NCI-H446 (cell line): ENCODE measurements at regions not wholly inside any gene's neighbourhood (a gene's known extent, or its start where the extent isn't known, plus 50 kb on each side); places are given as distances from the start of the nearest gene placed in this dataset.
A peak's percentile ranks its signal among the peaks of the same experiment; 100 is the strongest.

Experiments used
- DNase-seq, 2 experiments: peaks; one replicate each; lab custom pipeline; 2025; lab: John Stamatoyannopoulos, UW

DNA sequence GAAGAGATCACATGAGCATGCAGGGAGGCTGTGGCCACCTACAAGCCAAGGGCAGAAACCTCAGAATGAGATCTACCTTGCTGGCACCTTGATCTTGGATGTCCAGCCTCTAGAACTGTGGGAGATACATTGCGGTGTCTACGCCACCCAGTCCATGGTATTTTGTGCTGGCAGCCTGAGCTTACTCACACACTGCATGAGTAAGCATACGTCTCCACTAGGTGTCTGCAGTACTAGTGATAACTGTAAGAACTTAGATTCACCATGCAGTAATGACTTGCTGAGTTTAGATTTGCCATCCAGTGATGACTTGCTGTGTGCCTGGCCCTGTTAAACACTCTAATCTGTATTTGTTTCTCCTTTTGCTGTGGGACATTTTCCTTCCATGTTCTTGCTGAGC, 417.7 kb downstream of the GADD45G start:
- no peak for DNase-seq

DNA sequence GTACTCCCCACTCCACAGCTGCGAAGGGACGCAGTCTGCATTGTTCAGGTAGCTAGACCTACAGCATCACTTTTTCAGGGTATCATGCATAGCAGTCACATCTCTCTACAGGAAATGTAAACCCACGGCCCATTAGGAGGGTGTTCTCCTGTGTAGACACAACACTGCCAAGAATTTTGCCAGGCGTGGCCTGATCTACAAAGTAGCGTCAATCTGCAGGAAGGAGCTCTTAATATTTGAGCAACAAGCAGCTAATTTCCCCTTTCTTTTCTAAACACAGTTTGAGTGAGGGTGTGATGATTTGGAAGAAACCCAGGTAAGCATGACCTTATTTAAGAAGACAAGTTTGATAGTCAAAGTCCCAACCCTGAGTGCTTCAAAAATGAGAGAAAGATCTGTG, 419.0 kb downstream of the GADD45G start:
- DNase-seq, result no peak

DNA sequence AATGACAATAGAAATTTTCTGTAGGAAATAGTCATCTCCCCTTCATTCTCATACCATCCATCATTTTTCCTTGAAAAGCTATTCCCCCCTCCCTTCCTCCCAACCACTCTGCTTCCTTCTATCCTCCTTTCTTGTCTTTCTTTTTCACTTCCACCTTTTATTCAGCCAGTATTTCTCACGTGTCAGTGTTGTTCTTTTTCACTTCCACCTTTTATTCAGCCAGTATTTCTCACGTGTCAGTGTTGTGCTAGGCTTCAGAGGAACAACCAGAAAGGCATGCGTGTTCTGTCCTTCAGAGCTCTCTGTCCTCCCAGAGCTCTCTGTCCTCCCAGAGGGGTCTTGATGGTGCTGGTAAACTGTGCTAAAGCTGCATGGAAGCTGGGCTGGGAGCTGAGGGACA, 419.6 kb downstream of the GADD45G start:
- no peak for DNase-seq

DNA sequence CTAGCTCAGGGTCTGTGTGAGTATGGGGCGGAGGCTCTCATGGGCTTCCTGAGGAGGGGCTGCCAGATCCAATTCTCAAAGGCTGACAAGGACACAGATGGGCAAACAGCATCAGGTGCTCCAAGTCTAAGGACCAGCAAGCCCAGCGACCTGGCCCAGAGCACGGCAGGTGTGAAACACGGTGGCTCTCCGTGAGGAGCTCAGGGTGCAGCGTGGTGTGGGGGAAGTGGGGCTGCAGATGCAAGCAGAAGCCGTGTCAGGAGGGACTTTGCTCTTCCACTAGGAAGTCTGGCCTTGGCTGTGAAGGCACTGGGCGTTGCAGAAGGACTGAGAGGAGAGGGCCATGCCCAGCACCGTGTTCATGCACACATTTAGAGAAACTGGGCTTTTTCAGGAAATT, 420.0 kb downstream of the GADD45G start:
- no peak for DNase-seq

DNA sequence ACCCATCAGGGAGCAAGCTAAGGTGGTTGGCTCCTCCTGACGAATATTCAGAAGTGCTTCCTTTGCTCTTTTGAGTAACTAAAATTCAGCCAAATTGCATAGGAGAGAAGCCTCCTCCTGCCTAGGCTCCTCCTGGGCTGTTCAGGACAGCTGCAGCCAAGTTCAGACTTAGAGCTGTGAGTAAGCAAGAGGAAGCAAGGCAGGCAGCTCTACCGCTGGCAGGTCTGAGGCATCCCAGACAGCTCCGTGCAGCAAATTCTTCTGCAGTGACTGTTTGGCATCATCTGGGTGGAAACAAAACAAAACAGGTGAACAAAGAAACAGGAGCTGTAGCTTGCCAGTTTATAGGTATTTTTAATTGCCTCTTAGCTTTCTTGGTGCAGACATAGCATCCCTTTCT, 421.0 kb downstream of the GADD45G start:
- DNase-seq, result no peak

DNA sequence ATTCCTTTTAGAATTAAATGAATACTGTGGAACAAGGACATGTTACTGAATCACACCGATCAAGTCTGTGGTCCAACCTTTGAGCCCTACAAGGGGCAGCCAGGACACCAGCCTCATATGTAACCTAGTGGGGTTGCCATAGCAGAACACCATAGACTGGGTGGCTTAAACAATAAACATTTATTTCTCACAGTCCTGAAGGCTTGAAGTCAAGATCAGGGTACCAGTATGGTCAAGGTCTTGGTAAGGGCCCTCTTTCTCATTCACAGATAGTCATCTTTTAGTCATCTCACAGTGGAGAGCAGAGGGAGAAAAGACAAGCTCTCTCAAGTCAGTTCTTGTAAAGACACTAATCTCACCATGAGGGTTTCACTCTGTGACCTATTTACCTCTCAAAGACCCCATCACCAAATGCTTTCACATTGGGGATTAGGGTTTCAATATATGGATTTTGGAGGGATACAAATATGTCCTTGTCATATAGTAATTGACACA, 422.5 kb downstream of the GADD45G start:
- DNase-seq, result no peak

DNA sequence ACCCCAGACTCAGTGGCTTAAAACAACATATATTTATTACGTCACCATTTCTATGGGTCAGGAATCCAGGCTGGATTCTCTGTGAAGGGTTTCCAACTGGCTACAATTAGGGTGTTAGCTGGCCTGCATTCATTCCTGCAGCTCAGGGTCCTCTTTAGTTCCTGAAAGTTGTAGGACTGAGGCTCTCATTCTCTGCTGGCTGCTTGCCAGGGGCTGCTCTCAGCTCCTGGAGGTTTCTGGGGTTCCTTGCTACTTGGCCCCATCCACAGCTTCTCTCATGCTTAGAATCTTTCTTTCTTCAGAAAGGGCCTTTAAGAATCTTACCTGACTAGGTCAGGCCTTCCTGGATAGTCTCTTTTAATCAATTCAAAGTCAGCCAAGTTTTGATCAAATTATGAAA, 424.6 kb downstream of the GADD45G start:
- DNase-seq, result no peak

DNA sequence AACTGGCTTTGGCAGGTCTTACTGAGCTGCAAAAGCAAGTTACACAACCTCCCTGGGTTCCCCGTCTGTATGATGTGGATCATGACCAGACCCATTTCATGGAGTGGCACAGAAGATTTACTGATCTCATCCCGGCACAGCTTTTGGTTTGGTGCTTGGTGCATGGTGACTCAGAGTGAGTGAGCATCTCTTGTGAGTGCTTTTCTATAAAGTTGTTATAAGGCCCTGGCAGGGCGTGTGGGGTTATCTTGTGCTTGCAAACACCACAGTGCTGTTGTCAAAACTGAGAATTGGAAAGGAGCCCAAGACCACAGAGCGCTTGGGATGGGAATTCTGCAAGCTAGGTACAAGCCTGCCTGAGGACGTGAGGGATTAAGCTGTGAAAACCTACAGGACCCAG, 425.2 kb downstream of the GADD45G start:
- no peak for DNase-seq

DNA sequence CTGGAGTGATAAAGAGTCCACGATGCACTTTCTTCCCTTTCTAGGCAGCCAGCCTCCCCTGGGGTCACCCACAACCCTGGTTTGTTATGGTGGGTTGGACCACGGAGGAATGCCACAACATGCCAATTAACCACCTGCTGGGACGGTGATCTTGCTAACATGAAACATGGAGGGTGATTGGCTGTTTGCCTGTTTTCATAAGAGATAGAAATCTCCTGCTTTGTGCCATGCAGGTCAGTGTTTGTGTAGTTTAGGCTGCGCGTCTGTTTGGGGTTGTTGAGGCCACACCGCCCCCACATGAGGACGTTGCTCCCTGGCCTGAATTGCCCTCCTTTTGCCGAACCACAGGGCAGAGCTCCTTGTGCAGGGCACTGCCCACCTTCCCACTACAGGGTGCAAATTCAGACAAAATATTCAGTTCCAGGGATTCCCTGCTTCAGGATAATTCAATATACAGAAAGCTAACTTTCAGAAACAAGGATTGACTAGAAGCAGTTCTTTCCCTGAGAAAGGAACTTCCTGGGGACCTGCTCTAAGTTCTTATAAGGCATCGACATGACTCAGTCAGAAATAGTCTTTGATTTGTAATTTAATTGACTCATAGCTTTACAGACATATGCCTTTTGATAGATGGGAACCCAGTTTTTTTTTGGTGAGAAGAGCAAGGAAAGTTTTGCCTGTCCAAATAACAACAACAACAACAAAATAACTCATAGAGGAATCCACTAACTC, 427.6 kb downstream of the GADD45G start:
- no peak for DNase-seq

DNA sequence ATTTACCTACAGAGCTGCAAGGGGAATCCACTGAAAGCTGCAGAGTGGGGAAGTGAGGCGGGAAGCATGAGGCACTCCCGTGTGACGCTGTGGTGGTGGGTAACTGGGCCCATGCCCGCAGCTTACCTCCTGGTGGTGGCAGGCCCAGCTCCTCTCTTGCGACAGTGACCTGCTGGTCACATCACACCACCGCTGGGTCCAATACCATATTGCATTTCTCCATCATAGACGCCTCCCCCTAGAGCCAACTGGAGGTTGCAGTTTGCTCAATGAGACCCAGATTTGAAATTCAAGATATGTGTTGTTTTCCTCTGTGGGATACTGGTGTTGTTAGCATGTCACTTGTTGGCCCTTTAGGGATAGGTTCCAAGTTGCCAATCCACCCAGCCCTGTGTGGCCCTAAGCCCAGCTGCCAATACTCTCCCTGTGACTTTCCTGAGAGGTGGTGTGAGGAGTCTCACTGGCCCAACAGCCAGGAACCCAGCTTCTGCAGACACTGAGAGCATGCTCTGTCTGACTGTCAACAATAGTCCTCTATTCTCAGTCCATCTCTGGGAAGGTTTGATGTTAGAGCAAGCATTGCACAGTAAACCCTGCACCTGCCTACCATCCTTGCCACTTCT, 428.3 kb downstream of the GADD45G start:
- DNase-seq, result no peak

DNA sequence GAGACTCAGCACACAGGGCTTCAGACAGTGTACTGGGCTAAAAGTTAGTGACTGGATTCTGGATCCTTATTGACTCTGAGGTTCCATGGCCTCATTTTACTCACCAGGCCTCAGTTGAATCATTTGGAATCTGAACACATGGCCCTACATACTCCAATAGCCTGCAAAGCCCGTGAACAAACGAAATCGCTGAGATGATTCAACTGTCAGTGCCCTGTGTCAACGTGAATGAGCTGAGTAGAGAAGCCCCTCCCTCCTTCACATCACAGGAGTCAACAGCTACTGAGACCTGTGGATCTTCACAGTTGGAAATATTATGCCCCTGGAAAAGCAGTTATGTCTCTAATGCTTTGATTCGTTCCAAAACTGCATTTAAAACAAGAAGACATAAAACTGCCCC, 429.3 kb downstream of the GADD45G start:
- DNase-seq, result no peak

DNA sequence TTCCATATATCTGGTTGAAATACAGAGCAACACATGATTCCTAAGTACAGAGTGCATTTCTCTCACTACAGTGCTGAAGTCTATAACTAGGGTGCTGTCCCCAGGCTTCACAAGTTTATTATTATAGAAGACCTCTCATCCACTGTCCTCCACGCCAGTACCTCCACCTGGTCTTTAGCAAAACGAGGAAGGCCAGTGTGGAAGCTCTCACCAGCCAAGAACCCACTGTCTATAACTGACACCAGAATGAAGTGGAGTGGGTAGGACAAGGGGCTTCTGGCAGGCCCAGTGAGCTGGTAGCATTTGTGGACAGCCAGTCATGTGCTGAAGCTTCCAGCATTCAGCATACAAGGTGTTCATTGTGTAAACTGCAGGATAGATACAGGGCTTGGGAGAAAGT, 430.7 kb downstream of the GADD45G start:
- DNase-seq, result no peak

DNA sequence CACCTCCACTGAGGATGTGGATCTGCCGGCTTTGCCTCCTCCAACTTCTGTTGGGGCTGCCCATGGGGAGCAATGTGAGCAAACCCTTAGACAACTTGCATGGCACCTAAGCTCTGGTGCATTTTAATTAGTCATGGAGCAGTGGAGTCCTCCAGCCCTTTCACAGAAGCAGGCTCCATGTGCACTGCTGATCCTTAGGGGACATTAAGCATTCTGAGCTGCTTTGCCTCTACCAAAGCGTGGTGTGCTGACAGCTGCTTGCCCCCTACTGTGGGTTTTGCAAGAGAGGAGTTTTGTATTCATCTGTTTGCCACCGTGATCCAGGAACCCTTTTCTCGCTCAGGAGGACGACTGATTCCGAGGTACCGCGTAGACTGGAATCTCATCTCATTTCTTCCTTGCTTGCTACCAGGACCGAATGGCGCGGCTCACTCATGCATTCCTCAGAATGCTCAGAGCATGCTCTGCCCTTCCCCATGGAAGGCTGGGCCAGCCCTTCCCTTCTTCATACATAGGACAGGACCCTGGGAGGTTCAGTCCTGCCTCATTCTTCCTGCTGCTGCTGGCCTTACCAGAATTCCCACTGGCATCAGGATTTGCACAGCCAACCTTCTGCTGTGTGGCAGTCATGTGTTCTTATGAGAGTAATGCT, 432.5 kb downstream of the GADD45G start:
- no peak for DNase-seq

DNA sequence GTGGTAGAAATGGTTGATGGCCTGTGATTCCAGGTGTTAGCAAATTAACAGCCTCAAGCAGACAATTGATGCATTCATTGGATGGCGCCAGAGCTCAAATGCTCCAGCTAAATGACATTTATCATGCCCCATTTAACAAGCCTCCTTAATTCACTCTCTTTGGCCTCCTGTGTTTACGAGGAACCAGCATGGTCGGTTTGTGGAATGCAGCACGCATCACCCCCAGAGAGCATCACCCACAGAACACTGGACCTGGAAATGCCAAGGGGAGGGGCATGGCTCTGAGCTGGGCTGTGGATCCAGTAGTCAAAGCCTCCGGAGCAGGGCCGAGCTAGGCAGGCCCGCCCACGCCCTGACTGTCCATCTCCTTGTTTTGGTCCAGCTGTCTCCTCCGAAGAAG, 434.0 kb downstream of the GADD45G start:
- peak in 1 of 2 experiments; percentile 18 for DNase-seq

DNA sequence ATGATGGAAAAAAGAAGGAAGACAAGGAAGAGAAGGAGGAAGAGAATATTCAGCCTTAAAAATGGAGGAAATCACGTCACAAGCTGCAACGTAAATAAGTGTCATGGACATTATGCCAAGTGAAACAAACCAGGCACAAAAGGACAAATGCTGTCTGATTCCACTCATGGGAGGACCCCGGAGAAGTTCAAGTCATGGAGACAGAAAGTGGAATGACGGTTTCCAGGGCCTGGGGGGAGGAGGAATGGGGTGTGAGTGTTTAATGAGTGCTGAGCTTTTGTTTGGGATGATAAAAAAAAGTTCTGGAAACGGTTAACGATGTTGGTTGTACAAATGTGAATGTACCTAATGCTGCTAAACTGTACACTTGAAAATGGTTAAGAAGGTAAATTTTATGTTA, 439.5 kb downstream of the GADD45G start:
- DNase-seq, result no peak

DNA sequence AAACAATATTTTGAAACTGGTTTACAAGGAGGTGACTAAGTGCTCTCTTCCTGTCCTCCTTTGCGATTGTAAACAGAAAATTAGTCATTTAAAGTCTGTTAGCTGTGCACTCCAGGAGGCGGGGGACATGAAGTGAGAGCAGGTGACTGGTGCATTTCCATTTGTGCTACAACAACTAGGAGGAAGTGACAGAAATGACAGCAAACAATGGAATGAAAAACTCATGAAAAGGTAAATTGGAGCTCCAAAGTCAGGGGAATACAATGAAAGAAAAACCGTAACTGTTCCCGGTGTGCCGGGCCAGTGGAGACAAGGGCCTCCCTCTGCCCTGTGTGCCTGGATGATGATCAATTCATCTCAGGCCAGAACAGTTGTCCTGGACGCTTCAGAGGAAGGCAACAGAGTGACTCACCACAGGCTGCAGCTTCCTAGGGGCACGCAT, 439.9 kb downstream of the GADD45G start:
- peak in 1 of 2 experiments; percentile 22 for DNase-seq

DNA sequence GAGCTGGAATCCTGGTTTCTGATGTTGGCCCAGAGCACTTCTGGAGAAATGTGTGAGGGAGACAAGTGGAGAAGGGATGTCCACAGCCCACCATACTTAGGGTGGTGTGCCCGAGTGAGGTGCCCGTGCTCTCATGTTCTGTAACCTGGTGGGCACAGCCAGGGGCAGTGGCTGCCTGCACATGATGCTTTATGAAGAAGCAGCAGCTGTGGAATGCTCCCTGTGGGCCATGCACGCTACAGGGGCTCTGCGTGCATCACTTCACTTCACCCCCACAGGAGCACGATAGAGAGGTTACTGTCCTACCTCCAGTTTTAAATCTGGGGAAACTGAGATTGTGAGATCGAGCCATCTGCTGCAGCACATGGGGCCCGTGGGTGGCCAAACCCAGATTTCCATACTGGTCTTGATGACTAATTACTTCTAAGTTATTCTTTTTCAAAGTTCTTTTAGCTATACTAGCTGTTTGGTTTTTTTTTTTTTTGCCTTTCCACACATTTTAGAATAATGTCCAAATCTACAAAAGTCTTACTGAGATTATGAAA, 441.6 kb downstream of the GADD45G start:
- no peak for DNase-seq

DNA sequence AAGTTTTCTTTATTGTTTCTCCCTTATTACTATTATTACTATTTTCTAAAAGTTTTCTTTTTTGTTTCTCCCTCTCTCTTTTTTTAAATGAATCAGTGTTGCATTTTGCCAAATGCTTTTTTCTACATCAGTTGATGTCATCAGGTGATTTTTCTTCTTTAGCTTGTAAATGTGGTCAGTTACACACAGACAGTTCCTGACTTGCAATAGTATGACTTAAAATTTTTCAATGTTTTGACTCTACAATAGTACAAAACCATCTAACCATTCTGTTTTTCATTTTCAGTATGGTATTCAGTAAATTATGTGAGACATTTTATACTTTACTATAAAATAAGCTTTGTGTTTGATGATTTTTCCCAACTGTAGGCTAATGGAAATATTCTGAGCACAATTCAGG, 443.0 kb downstream of the GADD45G start:
- DNase-seq, result no peak

DNA sequence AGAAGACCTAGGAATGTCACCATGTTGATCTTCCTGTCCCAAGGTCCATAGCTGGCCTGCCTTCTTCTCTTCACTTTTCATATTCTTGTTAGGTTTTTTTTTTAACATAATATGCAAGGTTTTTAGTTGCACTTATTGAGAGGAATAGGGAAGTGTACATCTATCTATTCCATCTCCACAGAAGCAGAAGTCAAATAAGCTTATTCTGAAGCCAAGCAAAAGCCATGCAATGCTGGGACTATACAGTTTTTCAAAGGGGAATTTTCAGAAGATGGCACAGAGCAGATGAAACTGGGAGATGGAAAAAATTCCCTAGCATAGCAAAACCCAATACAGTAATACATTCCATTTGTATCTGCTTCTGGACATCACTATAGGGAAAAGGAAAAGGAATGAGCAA, 447.6 kb downstream of the GADD45G start:
- DNase-seq, result no peak

DNA sequence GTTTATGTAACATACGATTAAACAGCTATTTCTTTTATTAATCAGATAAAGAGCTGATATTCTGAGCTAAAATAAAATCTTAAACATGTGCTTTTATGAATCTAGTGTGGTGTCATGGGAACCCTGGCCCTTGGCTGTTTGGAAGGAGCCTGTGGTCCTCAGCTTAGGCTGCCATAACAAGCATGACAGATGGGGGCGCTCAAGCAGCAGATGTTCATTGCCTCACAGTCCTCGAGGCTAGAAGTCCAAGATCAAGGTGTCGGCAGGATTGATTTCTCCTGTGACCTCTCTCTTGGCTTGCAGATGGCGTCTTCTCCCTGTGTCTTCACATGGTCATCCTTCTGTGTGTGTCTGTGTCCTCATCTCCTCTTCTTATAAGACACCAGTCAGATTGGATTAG, 448.2 kb downstream of the GADD45G start:
- DNase-seq, result no peak

DNA sequence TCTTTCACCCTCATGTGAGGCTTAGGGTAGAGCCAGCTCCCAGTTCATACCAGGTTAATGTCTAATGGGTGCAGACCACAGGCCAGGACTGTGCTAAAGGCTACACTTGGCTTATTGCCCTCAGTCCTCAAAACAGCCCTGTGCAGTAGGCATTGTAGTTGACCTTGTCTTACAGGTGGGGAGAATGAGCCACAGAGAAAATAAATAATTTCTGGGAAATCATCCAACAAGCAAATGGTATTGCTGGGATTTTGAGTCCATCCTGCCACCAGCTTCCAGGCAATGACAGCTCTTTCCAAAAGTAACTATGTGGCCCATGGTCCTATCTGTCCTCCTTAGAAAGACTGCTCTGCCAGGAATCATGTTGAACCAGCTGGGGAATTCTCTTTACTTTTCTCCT, 450.0 kb downstream of the GADD45G start:
- no peak for DNase-seq

DNA sequence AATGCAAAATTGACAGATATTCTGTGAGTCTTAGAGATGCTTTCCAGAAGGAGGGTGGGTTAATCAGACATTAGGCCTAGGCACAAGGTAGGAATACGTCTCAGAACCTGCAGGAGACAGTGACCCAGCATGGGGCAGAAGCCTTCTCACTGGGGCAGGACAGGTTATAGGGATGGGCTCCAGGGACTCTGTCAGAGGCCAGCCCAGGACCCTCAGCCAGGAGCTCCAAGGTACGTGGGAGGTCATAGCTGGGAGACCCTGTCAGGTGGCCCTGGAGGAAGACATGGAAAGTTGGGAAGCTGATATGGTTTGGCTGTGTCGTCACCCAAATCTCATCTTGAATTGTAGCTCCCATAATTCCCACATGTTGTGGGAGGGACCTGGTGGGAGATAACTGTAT, 450.4 kb downstream of the GADD45G start:
- no peak for DNase-seq

DNA sequence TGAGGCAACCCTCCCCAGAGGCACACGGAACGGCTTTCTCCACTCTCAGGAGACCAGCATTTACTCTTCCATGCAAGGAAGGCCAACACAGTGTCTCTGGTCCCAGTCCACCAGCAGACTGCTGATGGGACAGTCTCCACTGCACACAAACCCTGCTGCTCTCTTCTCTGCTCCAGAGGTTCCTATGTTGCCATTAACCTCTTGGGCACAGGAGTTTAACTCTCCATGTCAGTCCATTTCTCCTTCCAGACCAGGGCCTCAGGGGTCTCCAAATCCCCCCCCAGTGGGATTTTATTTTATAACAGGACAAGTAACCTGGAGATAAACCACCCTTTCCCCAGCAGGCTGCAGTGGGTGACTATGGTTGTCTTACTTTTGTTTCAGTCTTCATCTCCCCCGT, 452.5 kb downstream of the GADD45G start:
- no peak for DNase-seq
